Astrocyte (in vitro differentiated cells and primary cell): ENCODE measurements at regions not wholly inside any gene's neighbourhood (a gene's known extent, or its start where the extent isn't known, plus 50 kb on each side); places are given as distances from the start of the nearest gene placed in this dataset.

ENCODE experiments used
- DNase-seq: peaks from one replicate; pipeline ENCODE4 v3.0.0-alpha.2; 2010; ENCODE audit warnings: low read depth
- FAIRE-seq: peaks from 2 replicates; lab custom pipeline; 2011; peaks lifted over from hg19 to GRCh38; lab: Jason Lieb, UNC
- H2AFZ ChIP-seq: 2 replicates; pipeline ENCODE4 v1.6.0; 2012; ENCODE audit warnings: low read depth, low read length, inconsistent platforms
- H3K27ac ChIP-seq: 2 replicates; pipeline ENCODE4 v1.5.1; 2011; ENCODE audit warnings: low read depth, low read length, inconsistent platforms
- H3K27me3 ChIP-seq: 2 replicates; pipeline ENCODE4 v1.6.0; 2011; ENCODE audit warnings: low read length, inconsistent platforms; ENCODE audit not compliant: insufficient read depth
- H3K36me3 ChIP-seq: 2 replicates; pipeline ENCODE4 v1.5.1; 2011; ENCODE audit warnings: low read length, inconsistent platforms; ENCODE audit not compliant: insufficient read depth
- H3K4me1 ChIP-seq: 2 replicates; pipeline ENCODE4 v1.5.1; 2011; ENCODE audit warnings: low read length, inconsistent platforms; ENCODE audit not compliant: insufficient read depth
- H3K4me2 ChIP-seq: 2 replicates; pipeline ENCODE4 v1.6.0; 2012; ENCODE audit warnings: low read length, inconsistent platforms
- H3K4me3 ChIP-seq: 2 replicates; pipeline ENCODE4 v1.5.1; 2011; ENCODE audit warnings: low read depth, mild to moderate bottlenecking, low read length, inconsistent platforms; ENCODE audit not compliant: insufficient read depth
- H3K79me2 ChIP-seq: 2 replicates; pipeline ENCODE4 v1.6.0; 2012; ENCODE audit warnings: mild to moderate bottlenecking, low read length, inconsistent platforms; ENCODE audit not compliant: insufficient read depth
- H3K9ac ChIP-seq: 2 replicates; pipeline ENCODE4 v1.6.0; 2012; ENCODE audit warnings: mild to moderate bottlenecking, low read length, inconsistent platforms
- H3K9me3 ChIP-seq: 2 replicates; pipeline ENCODE4 v1.5.1; 2012; ENCODE audit warnings: low read depth, mild to moderate bottlenecking, low read length, inconsistent platforms; ENCODE audit not compliant: insufficient read depth
- H4K20me1 ChIP-seq: 2 replicates; pipeline ENCODE4 v1.6.0; 2012; ENCODE audit warnings: low read length, inconsistent platforms; ENCODE audit not compliant: insufficient read depth
- H3K27ac Mint-ChIP-seq: one replicate; pipeline ENCODE4 v1.8.0; 2021; ENCODE audit warnings: mild to moderate bottlenecking, mixed read lengths; ENCODE audit not compliant: unreplicated experiment
- H3K27me3 Mint-ChIP-seq: one replicate; pipeline ENCODE4 v1.8.0; 2021; ENCODE audit warnings: low read depth, mixed read lengths; ENCODE audit not compliant: unreplicated experiment
- H3K36me3 Mint-ChIP-seq: one replicate; pipeline ENCODE4 v1.8.0; 2021; ENCODE audit warnings: low read depth, mixed read lengths; ENCODE audit not compliant: unreplicated experiment
- H3K4me1 Mint-ChIP-seq: one replicate; pipeline ENCODE4 v1.8.0; 2021; ENCODE audit warnings: low read depth, mixed read lengths; ENCODE audit not compliant: unreplicated experiment
- H3K4me3 Mint-ChIP-seq: one replicate; pipeline ENCODE4 v1.8.0; 2021; ENCODE audit warnings: mild to moderate bottlenecking, moderate library complexity, mixed read lengths; ENCODE audit not compliant: unreplicated experiment
- H3K9me3 Mint-ChIP-seq: one replicate; pipeline ENCODE4 v1.8.0; 2021; ENCODE audit warnings: mild to moderate bottlenecking, mixed read lengths; ENCODE audit not compliant: unreplicated experiment
- EZH2 ChIP-seq: IDR thresholded peaks from 2 replicates; pipeline ENCODE4 v1.6.1; 2012; ENCODE audit warnings: mild to moderate bottlenecking, low read length, inconsistent platforms; ENCODE audit not compliant: insufficient read depth
- TF ChIP-seq, protein P1 (sequence below): IDR thresholded peaks from 2 replicates; pipeline ENCODE4 v1.5.1; 2011; ENCODE audit warnings: low read depth, mild to moderate bottlenecking, inconsistent platforms, low read length, moderate library complexity; ENCODE audit not compliant: insufficient read depth

DNA sequence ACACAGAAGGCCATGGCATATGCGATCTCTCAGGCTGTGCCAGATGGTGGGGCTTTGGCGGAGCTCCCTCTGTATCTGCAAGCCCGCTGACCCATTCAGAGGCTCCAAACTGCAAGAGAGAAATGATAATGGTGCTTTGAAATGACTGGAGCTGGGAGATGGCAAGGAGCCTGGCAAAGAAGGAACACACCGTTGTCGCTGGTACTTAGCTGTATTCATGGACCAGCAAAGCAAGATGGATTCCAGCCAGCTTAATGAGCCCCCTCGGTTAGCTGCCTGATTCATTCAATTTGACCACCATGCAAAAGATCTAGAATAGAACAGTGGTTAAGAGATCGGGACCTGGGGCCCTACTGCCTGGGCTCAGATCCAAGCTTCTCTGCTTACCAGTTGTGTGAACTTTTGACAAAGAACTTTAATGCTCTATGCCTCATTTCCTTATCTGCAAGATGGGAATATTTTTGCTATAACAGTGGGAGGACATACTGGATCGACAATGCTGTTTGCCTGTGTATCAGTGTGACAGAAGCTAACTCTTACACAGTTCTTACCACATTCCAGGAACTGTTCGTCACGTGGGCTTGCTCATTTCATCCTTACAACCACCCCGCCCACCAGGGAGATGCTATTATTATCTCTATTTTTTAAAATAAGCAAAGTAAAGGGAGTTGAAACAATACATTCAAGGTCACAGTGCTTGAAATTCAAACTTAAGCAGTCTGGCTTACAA lies 317.8 kb upstream of the SULF2 start:
- Mint-ChIP-seq H3K4me3 (no peak overlapping the region), H3K27me3 (peaks cover 34% of the 10 kb centered on the region), H3K36me3 (peaks cover 1% of the 10 kb centered on the region), H3K27ac (no peak overlapping the region), H3K9me3 (peaks cover 12% of the 10 kb centered on the region), H3K4me1 (peaks cover 7% of the 10 kb centered on the region)
- Histone ChIP-seq H3K9ac (no peak overlapping the region), H3K27ac (no peak overlapping the region), H3K9me3 (no peaks in the 10 kb centered on the region), H3K4me2 (peak overlapping the region; percentile 7), H3K36me3 (no peaks in the 10 kb centered on the region), H3K4me3 (no peak overlapping the region), H3K27me3 (no peaks in the 10 kb centered on the region), H3K79me2 (no peaks in the 10 kb centered on the region), H4K20me1 (no peaks in the 10 kb centered on the region), H3K4me1 (peaks cover 5% of the 10 kb centered on the region), H2AFZ (peak overlapping the region; percentile 2)
- DNase-seq, result peak; percentile 79
- no peak for FAIRE-seq
- TF ChIP-seq, protein P1, sequence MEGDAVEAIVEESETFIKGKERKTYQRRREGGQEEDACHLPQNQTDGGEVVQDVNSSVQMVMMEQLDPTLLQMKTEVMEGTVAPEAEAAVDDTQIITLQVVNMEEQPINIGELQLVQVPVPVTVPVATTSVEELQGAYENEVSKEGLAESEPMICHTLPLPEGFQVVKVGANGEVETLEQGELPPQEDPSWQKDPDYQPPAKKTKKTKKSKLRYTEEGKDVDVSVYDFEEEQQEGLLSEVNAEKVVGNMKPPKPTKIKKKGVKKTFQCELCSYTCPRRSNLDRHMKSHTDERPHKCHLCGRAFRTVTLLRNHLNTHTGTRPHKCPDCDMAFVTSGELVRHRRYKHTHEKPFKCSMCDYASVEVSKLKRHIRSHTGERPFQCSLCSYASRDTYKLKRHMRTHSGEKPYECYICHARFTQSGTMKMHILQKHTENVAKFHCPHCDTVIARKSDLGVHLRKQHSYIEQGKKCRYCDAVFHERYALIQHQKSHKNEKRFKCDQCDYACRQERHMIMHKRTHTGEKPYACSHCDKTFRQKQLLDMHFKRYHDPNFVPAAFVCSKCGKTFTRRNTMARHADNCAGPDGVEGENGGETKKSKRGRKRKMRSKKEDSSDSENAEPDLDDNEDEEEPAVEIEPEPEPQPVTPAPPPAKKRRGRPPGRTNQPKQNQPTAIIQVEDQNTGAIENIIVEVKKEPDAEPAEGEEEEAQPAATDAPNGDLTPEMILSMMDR, result no peak
- no peak for TF ChIP-seq EZH2

DNA sequence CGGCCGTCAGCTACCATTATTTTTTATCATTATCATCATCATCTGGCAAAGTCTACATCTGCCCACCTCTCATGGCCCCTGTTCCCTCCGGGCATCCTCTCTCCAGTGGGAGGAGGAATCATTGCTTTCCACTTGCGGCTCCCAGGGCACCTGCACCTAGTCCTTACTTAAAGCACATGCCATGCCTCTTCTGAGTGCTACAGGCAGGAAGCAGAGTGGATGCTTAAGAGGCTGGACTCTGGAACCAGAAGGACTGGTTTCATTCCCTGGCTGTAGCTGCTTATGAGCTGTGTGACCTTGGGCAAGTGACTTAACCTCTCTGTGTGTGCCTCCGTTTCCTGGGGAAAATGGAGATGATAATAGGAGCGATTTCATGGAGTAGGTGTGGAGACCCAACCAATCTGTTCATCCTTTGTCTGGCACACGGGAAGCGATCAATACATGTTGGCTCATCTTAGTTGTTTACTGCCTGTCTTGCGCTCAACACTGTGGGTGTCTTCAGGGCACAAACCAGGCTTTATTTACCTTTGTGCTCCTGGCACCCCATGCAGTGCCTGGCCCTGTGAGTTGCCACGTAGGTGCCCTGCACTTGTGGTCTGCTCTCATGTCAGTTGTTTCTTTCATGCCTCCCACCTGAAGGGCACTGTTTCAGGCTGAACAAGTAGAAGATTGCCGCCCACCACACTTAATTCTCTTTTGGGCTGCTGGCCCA lies 317.0 kb upstream of the SULF2 start:
- Mint-ChIP-seq H3K4me1 (peaks cover 7% of the 10 kb centered on the region), H3K27ac (no peak overlapping the region), H3K36me3 (peaks cover 1% of the 10 kb centered on the region), H3K4me3 (no peak overlapping the region), H3K27me3 (peaks cover 31% of the 10 kb centered on the region), H3K9me3 (peaks cover 12% of the 10 kb centered on the region)
- H3K4me3 ChIP-seq, result no peak overlapping the region
- TF ChIP-seq, protein P1, result no peak
- no peak for TF ChIP-seq EZH2
- no peak overlapping the region for H2AFZ ChIP-seq
- H3K27me3 ChIP-seq, result no peaks in the 10 kb centered on the region
- no peaks in the 10 kb centered on the region for H4K20me1 ChIP-seq
- no peak overlapping the region for H3K4me2 ChIP-seq
- no peaks in the 10 kb centered on the region for H3K36me3 ChIP-seq
- H3K9ac ChIP-seq, result no peak overlapping the region
- H3K27ac ChIP-seq, result no peak overlapping the region
- H3K79me2 ChIP-seq, result no peaks in the 10 kb centered on the region
- no peaks in the 10 kb centered on the region for H3K9me3 ChIP-seq
- DNase-seq (no peak), FAIRE-seq (no peak)
- peaks cover 5% of the 10 kb centered on the region for H3K4me1 ChIP-seq
